CD4-positive, alpha-beta T cell treated with Interleukin-17A for 1 hour (primary cell): ENCODE measurements at regions not wholly inside any gene's neighbourhood (a gene's known extent, or its start where the extent isn't known, plus 50 kb on each side); places are given as distances from the start of the nearest gene placed in this dataset.

ENCODE experiments used
- DNase-seq: peaks from one replicate; pipeline ENCODE4 v3.0.0-alpha.2; 2020

- no peak for DNase-seq
Measured at GRCh38 chr4:82071951-82072350, 301.8 kb downstream of the HNRNPD start.

- DNase-seq, result no peak
Measured at GRCh38 chr4:82069883-82070638, 303.7 kb downstream of the HNRNPD start.

- DNase-seq, result no peak
Measured at GRCh38 chr4:82063017-82063416, 310.8 kb downstream of the HNRNPD start.

GRCh38 chr4:82057990-82058544 lies 315.7 kb downstream of the HNRNPD start:
- no peak for DNase-seq

GRCh38 chr4:82055156-82055555 lies 318.6 kb downstream of the HNRNPD start:
- no peak for DNase-seq

GRCh38 chr4:82053396-82053795 lies 320.4 kb downstream of the HNRNPD start:
- DNase-seq, result no peak

GRCh38 chr4:82050796-82051195 lies 323.0 kb downstream of the HNRNPD start:
- DNase-seq, result no peak

- no peak for DNase-seq
Measured at GRCh38 chr4:82049294-82049693, 324.5 kb downstream of the HNRNPD start.

- no peak for DNase-seq
Measured at GRCh38 chr4:82047731-82048130, 326.1 kb downstream of the HNRNPD start.

- no peak for DNase-seq
Measured at GRCh38 chr4:82046796-82047195, 327.0 kb downstream of the HNRNPD start.

- DNase-seq, result no peak
Measured at GRCh38 chr4:82045267-82045666, 328.5 kb downstream of the HNRNPD start.

GRCh38 chr4:82044141-82044993 lies 329.4 kb downstream of the HNRNPD start:
- DNase-seq, result no peak

- DNase-seq, result no peak
Measured at GRCh38 chr4:82043809-82044137, 330.0 kb downstream of the HNRNPD start.

GRCh38 chr4:82043081-82043808 lies 330.5 kb downstream of the HNRNPD start:
- no peak for DNase-seq

GRCh38 chr4:82042042-82042441 lies 331.7 kb downstream of the HNRNPD start:
- no peak for DNase-seq

- DNase-seq, result no peak
Measured at GRCh38 chr4:82038936-82039335, 334.9 kb downstream of the HNRNPD start.

- DNase-seq, result no peak
Measured at GRCh38 chr4:82036181-82036580, 337.6 kb downstream of the HNRNPD start.

- DNase-seq, result no peak
Measured at GRCh38 chr4:82034878-82035277, 338.9 kb downstream of the HNRNPD start.

GRCh38 chr4:82033862-82034261 lies 339.9 kb downstream of the HNRNPD start:
- no peak for DNase-seq

- no peak for DNase-seq
Measured at GRCh38 chr4:82031376-82031927, 342.3 kb downstream of the HNRNPD start.

- peak; percentile 1 for DNase-seq
Measured at GRCh38 chr4:82017680-82018079, 356.1 kb downstream of the HNRNPD start.

- DNase-seq, result no peak
Measured at GRCh38 chr4:82005158-82005557, 368.6 kb downstream of the HNRNPD start.

- DNase-seq, result no peak
Measured at GRCh38 chr4:81997313-81997712, 376.5 kb downstream of the HNRNPD start.
